ENCODE measurements at regions not wholly inside any gene's neighbourhood (a gene's known extent, or its start where the extent isn't known, plus 50 kb on each side); places are given as distances from the start of the nearest gene placed in this dataset.

DNA sequence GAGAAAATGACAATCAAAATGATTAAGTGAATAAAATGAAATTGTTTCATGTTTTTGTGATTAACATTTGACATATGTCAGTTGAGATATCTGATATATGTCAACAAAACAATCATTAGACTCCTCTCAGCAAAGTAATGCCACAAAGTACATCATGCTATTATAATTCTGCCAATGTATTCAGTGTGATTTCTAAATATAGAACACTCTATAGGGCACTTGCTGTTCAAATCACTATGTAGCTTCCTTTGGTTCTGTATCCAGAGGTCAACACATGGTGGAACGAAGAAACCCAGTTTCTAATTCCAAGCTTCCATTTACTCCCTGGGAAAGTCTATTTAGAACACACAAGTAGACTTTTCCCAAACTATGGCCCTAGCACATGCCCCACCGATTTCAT, 227.5 kb upstream of the FAM83B start:
- TF ChIP-seq FOXK2 (conservative IDR thresholded peaks at IDR 0.05 in 1 of 2, IDR thresholded peaks at IDR 0.05 in 1 of 2; ENCODE audit: low read depth in 2 of 2) (no peak), CHAMP1 (IDR thresholded peaks at IDR 0.05) (no peak)
- TF ChIP-seq, protein P1, sequence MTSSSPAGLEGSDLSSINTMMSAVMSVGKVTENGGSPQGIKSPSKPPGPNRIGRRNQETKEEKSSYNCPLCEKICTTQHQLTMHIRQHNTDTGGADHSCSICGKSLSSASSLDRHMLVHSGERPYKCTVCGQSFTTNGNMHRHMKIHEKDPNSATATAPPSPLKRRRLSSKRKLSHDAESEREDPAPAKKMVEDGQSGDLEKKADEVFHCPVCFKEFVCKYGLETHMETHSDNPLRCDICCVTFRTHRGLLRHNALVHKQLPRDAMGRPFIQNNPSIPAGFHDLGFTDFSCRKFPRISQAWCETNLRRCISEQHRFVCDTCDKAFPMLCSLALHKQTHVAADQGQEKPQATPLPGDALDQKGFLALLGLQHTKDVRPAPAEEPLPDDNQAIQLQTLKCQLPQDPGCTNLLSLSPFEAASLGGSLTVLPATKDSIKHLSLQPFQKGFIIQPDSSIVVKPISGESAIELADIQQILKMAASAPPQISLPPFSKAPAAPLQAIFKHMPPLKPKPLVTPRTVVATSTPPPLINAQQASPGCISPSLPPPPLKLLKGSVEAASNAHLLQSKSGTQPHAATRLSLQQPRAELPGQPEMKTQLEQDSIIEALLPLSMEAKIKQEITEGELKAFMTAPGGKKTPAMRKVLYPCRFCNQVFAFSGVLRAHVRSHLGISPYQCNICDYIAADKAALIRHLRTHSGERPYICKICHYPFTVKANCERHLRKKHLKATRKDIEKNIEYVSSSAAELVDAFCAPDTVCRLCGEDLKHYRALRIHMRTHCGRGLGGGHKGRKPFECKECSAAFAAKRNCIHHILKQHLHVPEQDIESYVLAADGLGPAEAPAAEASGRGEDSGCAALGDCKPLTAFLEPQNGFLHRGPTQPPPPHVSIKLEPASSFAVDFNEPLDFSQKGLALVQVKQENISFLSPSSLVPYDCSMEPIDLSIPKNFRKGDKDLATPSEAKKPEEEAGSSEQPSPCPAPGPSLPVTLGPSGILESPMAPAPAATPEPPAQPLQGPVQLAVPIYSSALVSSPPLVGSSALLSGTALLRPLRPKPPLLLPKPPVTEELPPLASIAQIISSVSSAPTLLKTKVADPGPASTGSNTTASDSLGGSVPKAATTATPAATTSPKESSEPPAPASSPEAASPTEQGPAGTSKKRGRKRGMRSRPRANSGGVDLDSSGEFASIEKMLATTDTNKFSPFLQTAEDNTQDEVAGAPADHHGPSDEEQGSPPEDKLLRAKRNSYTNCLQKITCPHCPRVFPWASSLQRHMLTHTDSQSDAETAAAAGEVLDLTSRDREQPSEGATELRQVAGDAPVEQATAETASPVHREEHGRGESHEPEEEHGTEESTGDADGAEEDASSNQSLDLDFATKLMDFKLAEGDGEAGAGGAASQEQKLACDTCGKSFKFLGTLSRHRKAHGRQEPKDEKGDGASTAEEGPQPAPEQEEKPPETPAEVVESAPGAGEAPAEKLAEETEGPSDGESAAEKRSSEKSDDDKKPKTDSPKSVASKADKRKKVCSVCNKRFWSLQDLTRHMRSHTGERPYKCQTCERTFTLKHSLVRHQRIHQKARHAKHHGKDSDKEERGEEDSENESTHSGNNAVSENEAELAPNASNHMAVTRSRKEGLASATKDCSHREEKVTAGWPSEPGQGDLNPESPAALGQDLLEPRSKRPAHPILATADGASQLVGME (CRISPR knock-in tag; IDR thresholded peaks at IDR 0.05) = no peak
- CTCF ChIA-PET (ENCODE audit: low intra/inter-chr PET ratio) = no interaction called here
- DNase-seq (ENCODE audit: extremely low read depth in 1 of 4, low spot score in 3 of 4) (no peak), FAIRE-seq (no peak), ATAC-seq (no peak)
- no peaks in the 10 kb centered on the region for H3K27me3 ChIP-seq (ENCODE audit: control insufficient read depth in 2 of 2, insufficient read depth in 2 of 2, low read length in 2 of 2)
- intact Hi-C loops (cut with micrococcal nuclease) (no loop called here), in situ Hi-C loops (cut with MboI) (no loop called here)
- no peak overlapping the region for H3K4me3 ChIP-seq
- H3K9me1 ChIP-seq (ENCODE audit: control insufficient read depth, insufficient read depth, low read length) = no peaks in the 10 kb centered on the region
- BruUV-seq (replicated peaks) = no TSS peak
- H4K20me1 ChIP-seq (replicated peaks; ENCODE audit: control insufficient read depth, insufficient read depth, low read length) = no peaks in the 10 kb centered on the region
- H2AFZ ChIP-seq (ENCODE audit: low read depth, low read length) = no peak overlapping the region
- no peak overlapping the region for H3K4me2 ChIP-seq (ENCODE audit: insufficient read depth, low read length)
- no peaks in the 10 kb centered on the region for H3K36me3 ChIP-seq (ENCODE audit: control insufficient read depth, insufficient read depth, low read length)
- H3K9ac ChIP-seq (ENCODE audit: insufficient read depth in 1 of 2, low read depth in 2 of 2, low read length in 2 of 2) = no peak overlapping the region
- no peaks in the 10 kb centered on the region for H3K4me1 ChIP-seq (replicated peaks in 1 of 2; ENCODE audit: control insufficient read depth in 2 of 2, insufficient read depth in 2 of 2, low read length in 2 of 2)
- 0% methylated on average over 2 of the region's 2 CpGs for WGBS (ENCODE audit: insufficient coverage, low coverage, missing lambda C conversion rate)
- POLR2A ChIA-PET = no interaction called here
- no peaks in the 10 kb centered on the region for H3K9me3 ChIP-seq (replicated peaks; ENCODE audit: control insufficient read depth, insufficient read depth, low read depth, low read length)
- H3K27ac ChIP-seq (ENCODE audit: extremely low read depth, low read depth, low read length) = no peak overlapping the region
- no peaks in the 10 kb centered on the region for H3K79me2 ChIP-seq (ENCODE audit: control insufficient read depth, insufficient read depth, low read length)
